ENCODE measurements at regions not wholly inside any gene's neighbourhood (a gene's known extent, or its start where the extent isn't known, plus 50 kb on each side); places are given as distances from the start of the nearest gene placed in this dataset.

DNA sequence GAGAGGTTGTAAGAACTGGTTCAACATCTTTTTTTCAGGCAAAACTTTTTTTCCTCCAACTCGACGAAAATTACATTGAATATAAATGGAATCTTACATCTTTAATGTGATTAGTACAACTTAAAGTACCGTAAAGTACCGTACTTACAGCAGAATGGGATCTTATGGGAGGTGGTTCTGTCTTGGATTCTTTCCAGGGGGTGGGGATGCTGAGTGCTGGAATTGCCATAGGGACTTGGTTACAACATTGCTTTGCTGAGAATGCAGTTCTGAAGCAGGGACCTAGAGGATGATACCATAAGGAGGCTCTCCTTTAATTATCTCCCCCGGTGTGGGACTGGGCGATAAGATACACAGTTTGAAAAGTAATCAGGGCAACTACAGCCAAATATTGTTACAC, 186.4 kb downstream of the KLF5 start:
- no peak overlapping the region for H2AFZ ChIP-seq (ENCODE audit: low read depth, low read length)
- H3F3A ChIP-seq (ENCODE audit: insufficient read depth, low read length, poor library complexity, severe bottlenecking), result no peaks in the 10 kb centered on the region
- no peaks in the 10 kb centered on the region for H3K27me3 ChIP-seq (ENCODE audit: insufficient read depth, low read depth, low read length)
- no peaks in the 10 kb centered on the region for H3K36me3 ChIP-seq (ENCODE audit: insufficient read depth, low read length)
- no peak overlapping the region for H3K27ac ChIP-seq (ENCODE audit: low read length)
- H3K9me2 ChIP-seq (ENCODE audit: insufficient read depth, low read length), result no peaks in the 10 kb centered on the region
- no peaks in the 10 kb centered on the region for H3K79me2 ChIP-seq (replicated peaks; ENCODE audit: insufficient read depth, low read length)
- no peak overlapping the region for H3K4me2 ChIP-seq (ENCODE audit: low read length)
- H3K4me3 ChIP-seq (ENCODE audit: low read length), result no peak overlapping the region
- no peak overlapping the region for H3K9ac ChIP-seq (ENCODE audit: low read length)
- TF ChIP-seq RAD21 (conservative IDR thresholded peaks at IDR 0.05) (no peak), MXI1 (conservative IDR thresholded peaks at IDR 0.05; ENCODE audit: poor library complexity, severe bottlenecking) (no peak), POLR2AphosphoS5 (IDR thresholded peaks at IDR 0.05) (no peak), TAF1 (IDR thresholded peaks at IDR 0.05; ENCODE audit: low read depth) (no peak), EP300 (conservative IDR thresholded peaks at IDR 0.05; ENCODE audit: poor library complexity, severe bottlenecking) (no peak), SMC3 (conservative IDR thresholded peaks at IDR 0.05; ENCODE audit: poor library complexity) (no peak), EZH2 (IDR thresholded peaks at IDR 0.05; ENCODE audit: borderline replicate concordance, insufficient read depth, low read length, poor library complexity, severe bottlenecking) (no peak)
- TF ChIP-seq, protein P1, sequence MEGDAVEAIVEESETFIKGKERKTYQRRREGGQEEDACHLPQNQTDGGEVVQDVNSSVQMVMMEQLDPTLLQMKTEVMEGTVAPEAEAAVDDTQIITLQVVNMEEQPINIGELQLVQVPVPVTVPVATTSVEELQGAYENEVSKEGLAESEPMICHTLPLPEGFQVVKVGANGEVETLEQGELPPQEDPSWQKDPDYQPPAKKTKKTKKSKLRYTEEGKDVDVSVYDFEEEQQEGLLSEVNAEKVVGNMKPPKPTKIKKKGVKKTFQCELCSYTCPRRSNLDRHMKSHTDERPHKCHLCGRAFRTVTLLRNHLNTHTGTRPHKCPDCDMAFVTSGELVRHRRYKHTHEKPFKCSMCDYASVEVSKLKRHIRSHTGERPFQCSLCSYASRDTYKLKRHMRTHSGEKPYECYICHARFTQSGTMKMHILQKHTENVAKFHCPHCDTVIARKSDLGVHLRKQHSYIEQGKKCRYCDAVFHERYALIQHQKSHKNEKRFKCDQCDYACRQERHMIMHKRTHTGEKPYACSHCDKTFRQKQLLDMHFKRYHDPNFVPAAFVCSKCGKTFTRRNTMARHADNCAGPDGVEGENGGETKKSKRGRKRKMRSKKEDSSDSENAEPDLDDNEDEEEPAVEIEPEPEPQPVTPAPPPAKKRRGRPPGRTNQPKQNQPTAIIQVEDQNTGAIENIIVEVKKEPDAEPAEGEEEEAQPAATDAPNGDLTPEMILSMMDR (IDR thresholded peaks at IDR 0.05; ENCODE audit: poor library complexity, severe bottlenecking), result no peak
- TF ChIP-seq, protein P2, sequence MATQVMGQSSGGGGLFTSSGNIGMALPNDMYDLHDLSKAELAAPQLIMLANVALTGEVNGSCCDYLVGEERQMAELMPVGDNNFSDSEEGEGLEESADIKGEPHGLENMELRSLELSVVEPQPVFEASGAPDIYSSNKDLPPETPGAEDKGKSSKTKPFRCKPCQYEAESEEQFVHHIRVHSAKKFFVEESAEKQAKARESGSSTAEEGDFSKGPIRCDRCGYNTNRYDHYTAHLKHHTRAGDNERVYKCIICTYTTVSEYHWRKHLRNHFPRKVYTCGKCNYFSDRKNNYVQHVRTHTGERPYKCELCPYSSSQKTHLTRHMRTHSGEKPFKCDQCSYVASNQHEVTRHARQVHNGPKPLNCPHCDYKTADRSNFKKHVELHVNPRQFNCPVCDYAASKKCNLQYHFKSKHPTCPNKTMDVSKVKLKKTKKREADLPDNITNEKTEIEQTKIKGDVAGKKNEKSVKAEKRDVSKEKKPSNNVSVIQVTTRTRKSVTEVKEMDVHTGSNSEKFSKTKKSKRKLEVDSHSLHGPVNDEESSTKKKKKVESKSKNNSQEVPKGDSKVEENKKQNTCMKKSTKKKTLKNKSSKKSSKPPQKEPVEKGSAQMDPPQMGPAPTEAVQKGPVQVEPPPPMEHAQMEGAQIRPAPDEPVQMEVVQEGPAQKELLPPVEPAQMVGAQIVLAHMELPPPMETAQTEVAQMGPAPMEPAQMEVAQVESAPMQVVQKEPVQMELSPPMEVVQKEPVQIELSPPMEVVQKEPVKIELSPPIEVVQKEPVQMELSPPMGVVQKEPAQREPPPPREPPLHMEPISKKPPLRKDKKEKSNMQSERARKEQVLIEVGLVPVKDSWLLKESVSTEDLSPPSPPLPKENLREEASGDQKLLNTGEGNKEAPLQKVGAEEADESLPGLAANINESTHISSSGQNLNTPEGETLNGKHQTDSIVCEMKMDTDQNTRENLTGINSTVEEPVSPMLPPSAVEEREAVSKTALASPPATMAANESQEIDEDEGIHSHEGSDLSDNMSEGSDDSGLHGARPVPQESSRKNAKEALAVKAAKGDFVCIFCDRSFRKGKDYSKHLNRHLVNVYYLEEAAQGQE (IDR thresholded peaks at IDR 0.05; ENCODE audit: borderline replicate concordance), result no peak
- no peaks in the 10 kb centered on the region for H3K9me3 ChIP-seq (ENCODE audit: low read length)
- H4K20me1 ChIP-seq (ENCODE audit: insufficient read depth), result no peaks in the 10 kb centered on the region

DNA sequence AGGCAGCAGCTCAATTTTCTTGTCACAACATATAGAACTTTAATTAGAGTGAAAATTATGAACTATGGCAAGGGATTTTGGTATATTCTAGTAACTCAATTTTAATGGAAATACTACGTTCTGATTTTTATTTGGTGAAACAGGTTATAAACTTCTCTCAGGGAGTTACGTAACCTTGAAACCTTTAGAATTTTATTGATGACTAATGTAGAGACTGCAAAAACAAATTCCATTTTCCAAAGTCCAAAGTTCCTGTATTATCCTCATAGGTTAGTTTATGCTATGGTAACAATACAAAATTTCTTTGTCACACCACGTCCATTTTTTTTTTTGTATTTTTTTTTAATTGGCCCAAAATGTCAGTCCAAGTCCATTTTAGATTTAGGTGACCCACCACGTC, 185.7 kb downstream of the KLF5 start:
- Histone ChIP-seq H3K4me3 (ENCODE audit: low read length) (no peak overlapping the region), H3K9ac (ENCODE audit: low read length) (no peak overlapping the region), H3K27me3 (ENCODE audit: insufficient read depth, low read depth, low read length) (no peaks in the 10 kb centered on the region), H3F3A (ENCODE audit: insufficient read depth, low read length, poor library complexity, severe bottlenecking) (no peaks in the 10 kb centered on the region), H3K9me2 (ENCODE audit: insufficient read depth, low read length) (no peaks in the 10 kb centered on the region), H4K20me1 (ENCODE audit: insufficient read depth) (no peaks in the 10 kb centered on the region), H3K9me3 (ENCODE audit: low read length) (no peaks in the 10 kb centered on the region), H3K4me2 (ENCODE audit: low read length) (no peak overlapping the region), H3K27ac (ENCODE audit: low read length) (no peak overlapping the region), H3K79me2 (replicated peaks; ENCODE audit: insufficient read depth, low read length) (no peaks in the 10 kb centered on the region), H3K36me3 (ENCODE audit: insufficient read depth, low read length) (no peaks in the 10 kb centered on the region), H2AFZ (ENCODE audit: low read depth, low read length) (no peak overlapping the region)
- TF ChIP-seq EP300 (conservative IDR thresholded peaks at IDR 0.05; ENCODE audit: poor library complexity, severe bottlenecking) (no peak), EZH2 (IDR thresholded peaks at IDR 0.05; ENCODE audit: borderline replicate concordance, insufficient read depth, low read length, poor library complexity, severe bottlenecking) (no peak), MXI1 (conservative IDR thresholded peaks at IDR 0.05; ENCODE audit: poor library complexity, severe bottlenecking) (no peak), SMC3 (conservative IDR thresholded peaks at IDR 0.05; ENCODE audit: poor library complexity) (no peak), POLR2AphosphoS5 (IDR thresholded peaks at IDR 0.05) (no peak), RAD21 (conservative IDR thresholded peaks at IDR 0.05) (no peak), TAF1 (IDR thresholded peaks at IDR 0.05; ENCODE audit: low read depth) (no peak)
- TF ChIP-seq, protein P1 (IDR thresholded peaks at IDR 0.05; ENCODE audit: poor library complexity, severe bottlenecking), result no peak
- TF ChIP-seq, protein P2 (IDR thresholded peaks at IDR 0.05; ENCODE audit: borderline replicate concordance), result no peak

Data from neural cell (in vitro differentiated cells).